ENCODE measurements at regions not wholly inside any gene's neighbourhood (a gene's known extent, or its start where the extent isn't known, plus 50 kb on each side); places are given as distances from the start of the nearest gene placed in this dataset.

- TF ChIP-seq EZH2 (IDR thresholded peaks at IDR 0.05; ENCODE audit: low read length) (no peak), CTCF (optimal IDR thresholded peaks at IDR 0.05 in 1 of 3, IDR thresholded peaks at IDR 0.05 in 1 of 3, conservative IDR thresholded peaks at IDR 0.05 in 1 of 3; ENCODE audit: extremely low read depth in 1 of 3, insufficient read depth in 2 of 3, low read length in 3 of 3) (no peak)
These were observed 89.6 kb upstream of the CLDN14 start for GRCh38 chr21:36569511-36569910.

Data from keratinocyte (primary cell).